ENCODE measurements at regions not wholly inside any gene's neighbourhood (a gene's known extent, or its start where the extent isn't known, plus 50 kb on each side); places are given as distances from the start of the nearest gene placed in this dataset.

DNA sequence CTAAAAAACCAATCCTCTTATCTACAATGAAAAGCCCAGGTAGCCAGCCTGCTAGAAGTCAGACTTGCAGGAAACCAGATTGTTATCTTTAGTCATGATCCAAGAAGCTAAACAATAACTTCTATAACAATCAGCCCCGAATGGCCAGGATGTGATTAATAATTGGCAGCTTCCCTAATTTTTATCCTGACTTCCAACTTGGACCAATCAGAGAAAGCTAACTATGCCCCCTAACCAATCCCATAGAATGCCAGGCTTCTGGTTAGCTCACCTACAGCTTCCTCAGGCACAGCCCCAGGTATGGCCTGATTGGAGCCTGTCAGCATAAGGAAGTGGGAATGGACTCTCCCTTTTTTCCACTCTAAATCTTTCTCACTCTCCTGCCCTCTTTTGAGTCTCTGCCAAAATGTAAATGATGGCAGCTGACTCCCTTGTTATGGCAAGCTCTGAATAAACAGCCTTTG lies 394.9 kb downstream of the DLEU7 start:
- TF ChIP-seq POLR2AphosphoS5 (IDR thresholded peaks at IDR 0.05; ENCODE audit: insufficient read depth in 1 of 2, low read depth in 1 of 2): no peak
- TF ChIP-seq CTCF (IDR thresholded peaks at IDR 0.05): no peak
- no peak for TF ChIP-seq POLR2A (IDR thresholded peaks at IDR 0.05)

All from vagina (tissue), 2 donors.